ENCODE measurements at regions not wholly inside any gene's neighbourhood (a gene's known extent, or its start where the extent isn't known, plus 50 kb on each side); places are given as distances from the start of the nearest gene placed in this dataset.
"Not testable (repeated sequence)": the region's sequence is repeated elsewhere in the genome, so short reads cannot be mapped to it uniquely, and the experiment has no call there.

DNA sequence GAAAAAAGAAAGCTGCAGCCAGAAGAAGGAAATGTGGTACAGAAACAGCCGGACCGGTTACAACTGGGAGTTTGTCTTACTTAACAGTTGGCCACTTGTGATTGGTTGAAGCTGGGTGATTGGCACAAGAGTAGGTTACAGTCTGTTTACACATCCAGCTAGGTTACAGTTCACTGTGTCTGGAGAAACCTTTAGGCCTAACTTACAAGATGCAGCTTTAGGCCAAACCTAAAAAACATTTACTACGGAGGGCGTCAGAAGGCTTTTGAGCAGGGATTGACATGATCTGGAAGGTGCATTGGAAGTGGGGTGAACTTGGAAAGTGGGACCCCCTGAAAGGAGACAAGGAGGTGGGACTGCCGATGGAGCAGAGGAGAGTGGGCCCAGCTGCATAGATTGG, 122.3 kb downstream of the BANF2 start (continued):
- TF ChIP-seq, protein P1, sequence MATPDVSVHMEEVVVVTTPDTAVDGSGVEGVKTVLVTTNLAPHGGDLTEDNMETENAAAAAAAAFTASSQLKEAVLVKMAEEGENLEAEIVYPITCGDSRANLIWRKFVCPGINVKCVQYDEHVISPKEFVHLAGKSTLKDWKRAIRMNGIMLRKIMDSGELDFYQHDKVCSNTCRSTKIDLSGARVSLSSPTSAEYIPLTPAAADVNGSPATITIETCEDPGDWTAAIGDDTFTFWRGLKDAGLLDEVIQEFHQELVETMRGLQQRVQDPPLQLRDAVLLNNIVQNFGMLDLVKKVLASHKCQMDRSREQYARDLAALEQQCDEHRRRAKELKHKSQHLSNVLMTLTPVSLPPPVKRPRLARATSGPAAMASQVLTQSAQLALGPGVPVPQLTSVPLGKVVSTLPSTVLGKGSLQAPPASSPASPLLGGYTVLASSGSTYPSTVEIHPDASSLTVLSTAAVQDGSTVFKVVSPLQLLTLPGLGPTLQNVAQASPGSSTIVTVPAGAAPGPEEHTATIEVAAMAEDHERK (CRISPR knock-in tag; IDR thresholded peaks at IDR 0.05; ENCODE audit: low read depth): no peak
- 0 out of 2 replicates have a peak, but pooled peaks have one; percentile 36 for TF ChIP-seq ARNT2 (CRISPR knock-in tag; IDR thresholded peaks at IDR 0.05; ENCODE audit: low read depth)
- TF ChIP-seq SMAD9 (CRISPR knock-in tag; IDR thresholded peaks at IDR 0.05): no peak
- no peak for TF ChIP-seq PAF1 (CRISPR knock-in tag; IDR thresholded peaks at IDR 0.05)
- no peak for TF ChIP-seq EZH2 (conservative IDR thresholded peaks at IDR 0.05; ENCODE audit: low read depth, low read length)

DNA sequence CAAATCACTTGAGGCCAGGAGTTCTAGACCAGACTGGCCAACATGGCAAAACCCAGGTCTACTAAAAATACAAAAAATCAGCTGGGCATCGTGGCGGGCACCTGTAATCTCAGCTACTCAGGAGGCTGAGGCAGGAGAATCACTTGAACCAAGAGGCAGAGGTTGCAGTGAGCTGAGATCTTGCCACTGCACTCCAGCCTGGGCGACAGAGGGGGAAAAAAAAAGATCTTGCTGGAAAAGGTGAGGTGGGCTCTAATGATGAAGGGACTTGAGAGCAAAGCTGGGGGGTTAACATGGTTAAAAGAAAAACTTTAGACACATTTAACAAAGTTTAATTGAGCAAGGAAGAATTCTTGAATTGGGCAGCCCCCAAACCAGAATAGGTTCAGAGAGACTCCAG, 121.8 kb downstream of the BANF2 start:
- BruUV-seq (replicated peaks); H4K20me1 ChIP-seq (ENCODE audit: insufficient read depth, low read length); in situ Hi-C loops (cut with HindIII; ENCODE audit: extremely low pct_ligation_motif_present, low pct_unique_long_range_greater_than_20kb); H3K27ac ChIP-seq (ENCODE audit: extremely low read length, insufficient read depth, low read length); DNase-seq (ENCODE audit: low spot score); ATAC-seq; H3K36me3 ChIP-seq (replicated peaks in 1 of 2; ENCODE audit: control insufficient read depth in 1 of 2, insufficient read depth in 2 of 2, low read length in 2 of 2); H2AFZ ChIP-seq (ENCODE audit: low read length); H3K79me2 ChIP-seq (ENCODE audit: insufficient read depth, low read length); H3K27me3 ChIP-seq (ENCODE audit: control insufficient read depth in 1 of 2, insufficient read depth in 2 of 2, low read length in 2 of 2); CTCF ChIA-PET (ENCODE audit: low intra/inter-chr PET ratio, low total read pairs); H3K9ac ChIP-seq (ENCODE audit: insufficient read depth, low read depth, low read length); H3K9me3 ChIP-seq (ENCODE audit: low read length); FAIRE-seq: not testable (repeated sequence)
- POLR2A ChIA-PET: interaction anchor here (0.9 to 3.7 kb wide), 17 partner anchors 11 to 139 kb away, joined by 3 to 35 read pairs (median 5); partner anchors contain the start of gene RRBP1
- 82% methylated on average over 3 of the region's 3 CpGs for WGBS (ENCODE audit: low lambda C conversion rate)
- Histone ChIP-seq H3K4me2 (ENCODE audit: low read depth, low read length) (peak overlapping the region; percentile 46), H3K4me3 (replicated peaks in 1 of 3; ENCODE audit: insufficient read depth in 1 of 3, low read depth in 2 of 3, low read length in 3 of 3) (peak overlapping the region in 1 of 3 experiments; percentile 11; a peak in 1 of 6 replicates), H3K4me1 (ENCODE audit: insufficient read depth, low read length) (peaks cover 83% of the 10 kb centered on the region)
- TF ChIP-seq ZNF501 (CRISPR knock-in tag; IDR thresholded peaks at IDR 0.05) (peak; percentile 58; the same call in 1 of the 2 replicates), ZNF572 (CRISPR knock-in tag; IDR thresholded peaks at IDR 0.05) (peak; percentile 75; the same call in 1 of the 2 replicates), ZFP41 (CRISPR knock-in tag; IDR thresholded peaks at IDR 0.05; ENCODE audit: borderline replicate concordance) (peak; percentile 11; the same call in 1 of the 2 replicates)
- TF ChIP-seq, protein P2, sequence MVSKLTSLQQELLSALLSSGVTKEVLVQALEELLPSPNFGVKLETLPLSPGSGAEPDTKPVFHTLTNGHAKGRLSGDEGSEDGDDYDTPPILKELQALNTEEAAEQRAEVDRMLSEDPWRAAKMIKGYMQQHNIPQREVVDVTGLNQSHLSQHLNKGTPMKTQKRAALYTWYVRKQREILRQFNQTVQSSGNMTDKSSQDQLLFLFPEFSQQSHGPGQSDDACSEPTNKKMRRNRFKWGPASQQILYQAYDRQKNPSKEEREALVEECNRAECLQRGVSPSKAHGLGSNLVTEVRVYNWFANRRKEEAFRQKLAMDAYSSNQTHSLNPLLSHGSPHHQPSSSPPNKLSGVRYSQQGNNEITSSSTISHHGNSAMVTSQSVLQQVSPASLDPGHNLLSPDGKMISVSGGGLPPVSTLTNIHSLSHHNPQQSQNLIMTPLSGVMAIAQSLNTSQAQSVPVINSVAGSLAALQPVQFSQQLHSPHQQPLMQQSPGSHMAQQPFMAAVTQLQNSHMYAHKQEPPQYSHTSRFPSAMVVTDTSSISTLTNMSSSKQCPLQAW (CRISPR knock-in tag; IDR thresholded peaks at IDR 0.05): peak; percentile 56
- intact Hi-C loops (cut with micrococcal nuclease; ENCODE audit: unreplicated experiment): loop anchor here (2.0 kb wide), 1 partner anchor 35 kb away; no protein-coding TSS in a partner anchor

Measured in HepG2 (cell line).